ENCODE measurements at regions not wholly inside any gene's neighbourhood (a gene's known extent, or its start where the extent isn't known, plus 50 kb on each side); places are given as distances from the start of the nearest gene placed in this dataset.

DNA sequence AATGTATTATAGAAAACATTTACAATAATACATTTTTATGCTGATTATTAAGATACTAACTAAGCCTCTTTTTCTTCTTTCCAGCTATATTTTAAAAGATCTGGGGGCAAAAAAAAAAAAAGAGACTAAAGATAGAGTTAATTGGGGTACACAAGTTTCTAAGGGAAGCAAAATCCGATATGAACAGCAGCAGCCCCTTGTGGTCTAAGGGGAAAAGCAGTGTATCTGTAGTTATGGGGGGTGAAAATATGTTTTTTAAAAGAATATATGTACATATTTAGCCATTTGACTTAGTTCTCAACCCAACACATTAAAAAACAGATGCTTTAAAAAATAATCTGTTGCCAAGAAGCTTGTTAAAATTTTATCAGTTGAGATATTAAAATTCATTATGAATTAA, 134.3 kb upstream of the POU5F2 start:
- H3K36me3 ChIP-seq (replicated peaks in 1 of 2) = no peaks in the 10 kb centered on the region
- no peak for DNase-seq
- H3K4me1 ChIP-seq (replicated peaks in 1 of 2) = no peaks in the 10 kb centered on the region
- no peak overlapping the region for H3K27ac ChIP-seq
- WGBS, 4 donors = 88 to 95% (median 90%) methylated on average over 1 of the region's 1 CpG
- no peaks in the 10 kb centered on the region for H3K9me3 ChIP-seq (replicated peaks in 1 of 3)
- no peaks in the 10 kb centered on the region for H3K27me3 ChIP-seq
- TF ChIP-seq POLR2A (IDR thresholded peaks at IDR 0.05) = no peak
- TF ChIP-seq CTCF (IDR thresholded peaks at IDR 0.05) = no peak
- intact Hi-C loops (cut with DNase I) = no loop called here
- H3K4me3 ChIP-seq = no peak overlapping the region

GRCh38 chr5:93874491-93874890, 133.1 kb upstream of the POU5F2 start:
- TF ChIP-seq CTCF (IDR thresholded peaks at IDR 0.05) (no peak), POLR2A (IDR thresholded peaks at IDR 0.05) (no peak)
- H3K4me3 ChIP-seq = no peak overlapping the region

DNA sequence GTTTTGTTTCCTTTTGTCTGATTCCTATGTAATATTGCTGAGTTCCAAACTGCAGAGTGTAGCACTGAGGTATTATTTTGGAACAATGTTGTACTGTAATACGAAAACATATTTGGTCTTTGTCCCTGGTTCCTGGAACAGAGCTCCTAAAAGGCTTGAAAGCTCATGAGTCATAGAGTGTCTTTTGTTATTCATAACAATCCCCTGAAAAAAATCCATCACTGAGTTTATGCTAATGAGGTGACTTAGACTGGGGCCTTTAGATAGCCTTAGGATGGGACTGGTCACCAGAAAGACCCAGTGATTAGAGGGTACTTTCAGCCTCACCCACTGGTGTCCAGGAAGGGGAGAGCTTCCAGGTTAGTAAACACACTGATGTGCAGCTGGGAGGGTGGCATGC, 132.7 kb upstream of the POU5F2 start:
- intact Hi-C loops (cut with DNase I) = no loop called here
- no peaks in the 10 kb centered on the region for H3K4me1 ChIP-seq (replicated peaks in 1 of 2)
- DNase-seq = no peak
- H3K9me3 ChIP-seq (replicated peaks in 1 of 3) = no peaks in the 10 kb centered on the region
- WGBS, 4 donors = 49 to 77% (median 69%) methylated on average over 1 of the region's 1 CpG
- H3K4me3 ChIP-seq = no peak overlapping the region
- H3K27ac ChIP-seq = no peak overlapping the region
- H3K27me3 ChIP-seq = no peaks in the 10 kb centered on the region
- TF ChIP-seq POLR2A (IDR thresholded peaks at IDR 0.05) (no peak), CTCF (IDR thresholded peaks at IDR 0.05) (no peak)
- H3K36me3 ChIP-seq (replicated peaks in 1 of 2) = no peaks in the 10 kb centered on the region

More at GRCh38 chr5:93874491-93874890, 133.1 kb upstream of the POU5F2 start:
- Histone ChIP-seq H3K36me3 (replicated peaks in 1 of 2) (no peaks in the 10 kb centered on the region), H3K27ac (no peak overlapping the region), H3K9me3 (replicated peaks in 1 of 3) (no peaks in the 10 kb centered on the region), H3K27me3 (no peaks in the 10 kb centered on the region), H3K4me1 (replicated peaks in 1 of 2) (no peaks in the 10 kb centered on the region)
- DNase-seq = no peak
- intact Hi-C loops (cut with DNase I) = no loop called here

GRCh38 chr5:93873211-93873736, 131.9 kb upstream of the POU5F2 start:
- 98 to 100% (median 100%) methylated on average over 1 of the region's 1 CpG for WGBS, 4 donors
- no peaks in the 10 kb centered on the region for H3K9me3 ChIP-seq (replicated peaks in 1 of 3)
- no peak overlapping the region for H3K4me3 ChIP-seq
- H3K36me3 ChIP-seq (replicated peaks in 1 of 2) = no peaks in the 10 kb centered on the region
- no peak for DNase-seq
- no peaks in the 10 kb centered on the region for H3K4me1 ChIP-seq (replicated peaks in 1 of 2)
- intact Hi-C loops (cut with DNase I) = no loop called here
- no peaks in the 10 kb centered on the region for H3K27me3 ChIP-seq
- no peak overlapping the region for H3K27ac ChIP-seq
- no peak for TF ChIP-seq CTCF (IDR thresholded peaks at IDR 0.05)
- TF ChIP-seq POLR2A (IDR thresholded peaks at IDR 0.05) = no peak
